A549 (cell line): ENCODE measurements at regions not wholly inside any gene's neighbourhood (a gene's known extent, or its start where the extent isn't known, plus 50 kb on each side); places are given as distances from the start of the nearest gene placed in this dataset.

ENCODE experiments used
- ATAC-seq, 2 experiments: fragments of 200-7000 bp in 1 of 2; fragments of >200 bp in 1 of 2; cut with Nextera tagmentation in 1 of 2; cut with Tn5 transposase in 1 of 2; 3 replicates each; pipeline versions ENCODE4 v1.8.0 to v1.9.1; 2018 to 2020; ENCODE audit warnings: mild to moderate bottlenecking in 1 of 2, moderate library complexity in 1 of 2
- CTCF ChIA-PET: fragments of 300-600 bp; sonication (Branson Sonifier 250); formaldehyde crosslinking; extraction: SDS; loops from one replicate; lab custom pipeline; 2021; ENCODE audit warnings: antibody characterized with exemption, inconsistent platforms; lab: Yijun Ruan, JAX
- POLR2A ChIA-PET: fragments of 350-600 bp; formaldehyde crosslinking; extraction: SDS; loops from one replicate; lab custom pipeline; 2021; ENCODE audit warnings: antibody characterized with exemption, inconsistent platforms; lab: Yijun Ruan, JAX
- DNase-seq, 2 experiments: peaks; one replicate each; pipeline versions ENCODE4 v3.0.0 to v3.0.0-alpha.2; 2011 to 2016; ENCODE audit warnings: low read depth in 1 of 2, low spot score in 1 of 2
- FAIRE-seq: peaks from 2 replicates; lab custom pipeline; 2011; peaks lifted over from hg19 to GRCh38; lab: Jason Lieb, UNC
- H3K27ac ChIP-seq, 2 experiments: fragments of >200 bp; sonication (Bioruptor Twin); formaldehyde crosslinking; 3 replicates each; pipeline ENCODE4 v1.5.1; 2016 to 2017
- H3K4me1 ChIP-seq: fragments of >200 bp; sonication (Bioruptor Twin); formaldehyde crosslinking; 3 replicates; pipeline ENCODE4 v1.6.1; 2016
- H3K4me2 ChIP-seq: fragments of >200 bp; sonication (Bioruptor Twin); formaldehyde crosslinking; 3 replicates; pipeline ENCODE4 v1.6.1; 2016
- H3K4me3 ChIP-seq: fragments of >200 bp; sonication (Bioruptor Twin); formaldehyde crosslinking; 3 replicates; pipeline ENCODE4 v1.5.1; 2016
- H3K9me3 ChIP-seq: fragments of >200 bp; sonication (Bioruptor Twin); formaldehyde crosslinking; 3 replicates; pipeline ENCODE4 v1.6.1; 2016
- CBX2 ChIP-seq: fragments of 200-600 bp; sonication (generic); IDR thresholded peaks from 2 replicates; pipeline ENCODE4 v1.6.1; 2016; ENCODE audit warnings: low read depth, mild to moderate bottlenecking, borderline replicate concordance
- CHD2 ChIP-seq: fragments of 150-350 bp; IDR thresholded peaks from 2 replicates; pipeline ENCODE4 v1.6.1; 2014; ENCODE audit warnings: low read length; ENCODE audit not compliant: partially characterized antibody
- EP300 ChIP-seq, 2 experiments: fragments of >200 bp; sonication (Bioruptor Twin); formaldehyde crosslinking; IDR thresholded peaks; 2 replicates in 1 of 2; 3 replicates in 1 of 2; pipeline ENCODE4 v1.6.1; 2016 to 2017
- MAFK ChIP-seq: fragments of 450-650 bp; IDR thresholded peaks from 2 replicates; pipeline ENCODE4 v1.6.1; 2014; ENCODE audit not compliant: partially characterized antibody
- MAZ ChIP-seq: fragments of 150-350 bp; IDR thresholded peaks from 2 replicates; pipeline ENCODE4 v1.6.1; 2014; ENCODE audit warnings: antibody characterized with exemption, low read depth, low read length, borderline replicate concordance
- MYC ChIP-seq: IDR thresholded peaks from 2 replicates; pipeline ENCODE4 v1.6.1; 2012; ENCODE audit warnings: mild to moderate bottlenecking, inconsistent platforms, low read length, improper control_type of control experiment, borderline replicate concordance
- ZSCAN20 ChIP-seq: fragments of 250-450 bp; sonication (Bioruptor Pico); IDR thresholded peaks from 2 replicates; pipeline ENCODE4 v1.8.0; 2022; ENCODE audit warnings: mild to moderate bottlenecking, moderate library complexity
- WGBS: methylation state at CpG from one replicate; pipeline ENCODE4 v1.1.6; 2017; ENCODE audit errors: missing lambda C conversion rate; 5-methylcytosine and 5-hydroxymethylcytosine counted together
- TF ChIP-seq, protein P1 (sequence below): fragments of 200-600 bp; sonication (generic); IDR thresholded peaks from 2 replicates; pipeline ENCODE4 v1.6.1; 2016; ENCODE audit warnings: antibody characterized with exemption, mild to moderate bottlenecking, moderate library complexity
- TF ChIP-seq, protein P2 (sequence below): IDR thresholded peaks from 2 replicates; pipeline ENCODE4 v1.6.1; 2012

DNA sequence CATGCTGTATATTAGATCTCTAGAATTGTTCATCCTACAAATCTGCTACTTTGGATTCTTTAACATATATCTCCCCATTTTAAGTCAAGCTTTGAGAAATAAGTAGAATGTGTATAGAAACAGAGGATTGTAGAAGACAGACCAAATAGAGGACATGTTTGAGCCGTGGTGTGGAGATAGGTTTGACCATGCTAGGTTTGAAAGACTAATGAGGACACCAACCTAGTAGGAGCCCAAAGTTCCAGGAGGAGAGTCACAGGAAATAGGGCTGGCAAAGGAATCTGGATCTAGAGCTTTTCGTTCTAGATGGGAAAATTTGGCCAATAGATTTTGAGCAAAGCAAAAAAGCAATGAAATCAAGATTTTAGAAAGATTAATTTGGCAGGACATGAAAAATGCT, 60.5 kb upstream of the TBX20 start:
- no peak for FAIRE-seq
- Histone ChIP-seq H3K4me1 (no peaks in the 10 kb centered on the region), H3K4me2 (no peak overlapping the region), H3K4me3 (no peak overlapping the region), H3K27ac (no peak overlapping the region), H3K9me3 (no peaks in the 10 kb centered on the region)
- WGBS = 0% methylated on average over 2 of the region's 2 CpGs
- TF ChIP-seq CHD2 (no peak), MAZ (no peak), ZSCAN20 (CRISPR knock-in tag) (no peak), MYC (no peak), MAFK (no peak), CBX2 (no peak)
- TF ChIP-seq, protein P1, sequence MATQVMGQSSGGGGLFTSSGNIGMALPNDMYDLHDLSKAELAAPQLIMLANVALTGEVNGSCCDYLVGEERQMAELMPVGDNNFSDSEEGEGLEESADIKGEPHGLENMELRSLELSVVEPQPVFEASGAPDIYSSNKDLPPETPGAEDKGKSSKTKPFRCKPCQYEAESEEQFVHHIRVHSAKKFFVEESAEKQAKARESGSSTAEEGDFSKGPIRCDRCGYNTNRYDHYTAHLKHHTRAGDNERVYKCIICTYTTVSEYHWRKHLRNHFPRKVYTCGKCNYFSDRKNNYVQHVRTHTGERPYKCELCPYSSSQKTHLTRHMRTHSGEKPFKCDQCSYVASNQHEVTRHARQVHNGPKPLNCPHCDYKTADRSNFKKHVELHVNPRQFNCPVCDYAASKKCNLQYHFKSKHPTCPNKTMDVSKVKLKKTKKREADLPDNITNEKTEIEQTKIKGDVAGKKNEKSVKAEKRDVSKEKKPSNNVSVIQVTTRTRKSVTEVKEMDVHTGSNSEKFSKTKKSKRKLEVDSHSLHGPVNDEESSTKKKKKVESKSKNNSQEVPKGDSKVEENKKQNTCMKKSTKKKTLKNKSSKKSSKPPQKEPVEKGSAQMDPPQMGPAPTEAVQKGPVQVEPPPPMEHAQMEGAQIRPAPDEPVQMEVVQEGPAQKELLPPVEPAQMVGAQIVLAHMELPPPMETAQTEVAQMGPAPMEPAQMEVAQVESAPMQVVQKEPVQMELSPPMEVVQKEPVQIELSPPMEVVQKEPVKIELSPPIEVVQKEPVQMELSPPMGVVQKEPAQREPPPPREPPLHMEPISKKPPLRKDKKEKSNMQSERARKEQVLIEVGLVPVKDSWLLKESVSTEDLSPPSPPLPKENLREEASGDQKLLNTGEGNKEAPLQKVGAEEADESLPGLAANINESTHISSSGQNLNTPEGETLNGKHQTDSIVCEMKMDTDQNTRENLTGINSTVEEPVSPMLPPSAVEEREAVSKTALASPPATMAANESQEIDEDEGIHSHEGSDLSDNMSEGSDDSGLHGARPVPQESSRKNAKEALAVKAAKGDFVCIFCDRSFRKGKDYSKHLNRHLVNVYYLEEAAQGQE = no peak
- TF ChIP-seq, protein P2, sequence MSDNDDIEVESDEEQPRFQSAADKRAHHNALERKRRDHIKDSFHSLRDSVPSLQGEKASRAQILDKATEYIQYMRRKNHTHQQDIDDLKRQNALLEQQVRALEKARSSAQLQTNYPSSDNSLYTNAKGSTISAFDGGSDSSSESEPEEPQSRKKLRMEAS = no peak
- no peak for DNase-seq
- POLR2A ChIA-PET = no interaction called here
- CTCF ChIA-PET = interaction anchor here (1.2 kb wide), 1 partner anchor 9 kb away, joined by 3 read pairs; no protein-coding TSS in a partner anchor
- no peak for ATAC-seq

DNA sequence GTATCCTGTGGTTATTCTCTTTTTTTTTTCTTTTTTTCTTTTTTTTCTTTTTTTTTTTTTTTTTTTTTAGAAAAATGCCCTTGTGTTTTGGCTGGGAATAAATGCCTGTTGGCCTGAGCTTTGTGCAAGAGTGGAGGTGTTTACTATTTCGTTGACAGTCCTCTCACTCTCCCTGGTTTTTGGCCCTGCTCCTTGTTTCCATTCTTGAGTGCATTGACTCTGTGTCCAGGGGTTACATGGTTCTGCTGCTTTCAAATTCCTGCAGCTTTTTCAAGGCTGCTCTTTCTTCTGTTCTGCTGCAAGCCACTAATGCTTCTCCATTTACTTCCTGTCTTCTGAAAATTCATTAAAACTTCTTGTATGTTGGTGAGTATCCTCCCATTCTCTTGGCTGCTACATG, 59.7 kb upstream of the TBX20 start:
- ATAC-seq (no peak), DNase-seq (no peak), FAIRE-seq (no peak)
- Histone ChIP-seq H3K9me3 (no peaks in the 10 kb centered on the region), H3K27ac (no peak overlapping the region), H3K4me1 (no peaks in the 10 kb centered on the region), H3K4me2 (no peak overlapping the region), H3K4me3 (no peak overlapping the region)
- WGBS = 0% methylated on average over 1 of the region's 1 CpG
- no peak for TF ChIP-seq EP300 (IDR thresholded peaks at IDR 0.05)
- TF ChIP-seq, protein P2 = no peak
- CTCF ChIA-PET = interaction anchor here (0.6 to 1.2 kb wide), 2 partner anchors 8 to 19 kb away, joined by 3 to 4 read pairs; no protein-coding TSS in a partner anchor
- POLR2A ChIA-PET = no interaction called here
